GM13976 (cell line): ENCODE measurements at regions not wholly inside any gene's neighbourhood (a gene's known extent, or its start where the extent isn't known, plus 50 kb on each side); places are given as distances from the start of the nearest gene placed in this dataset.
"Not testable (repeated sequence)": the region's sequence is repeated elsewhere in the genome, so short reads cannot be mapped to it uniquely, and the experiment has no call there.

ENCODE experiments used
- DNase-seq: peaks from one replicate; pipeline ENCODE4 v3.0.0; 2012; ENCODE audit warnings: low spot score
- CTCF ChIP-seq: IDR thresholded peaks from 2 replicates; pipeline ENCODE4 v1.5.1; 2012; ENCODE audit warnings: borderline replicate concordance, mild to moderate bottlenecking; ENCODE audit not compliant: insufficient read depth; ENCODE audit errors: extremely low read depth, missing control alignments, control extremely low read depth
- in situ Hi-C: fragments of 300-500 bp; cut with MboI; formaldehyde crosslinking; loops from one replicate; pipeline ENCODE4 v1.12.0; 2022; ENCODE audit warnings: low sequenced_read_pairs, mixed read lengths, inconsistent platforms; ENCODE audit not compliant: unreplicated experiment

- in situ Hi-C loops = no loop called here
- no peak for DNase-seq
- no peak for TF ChIP-seq CTCF
Measured at GRCh38 chr5:174575043-174575442, 149.3 kb upstream of the MSX2 start.

- no peak for DNase-seq
- TF ChIP-seq CTCF = no peak
- in situ Hi-C loops = no loop called here
Measured at GRCh38 chr5:174576042-174576441, 148.3 kb upstream of the MSX2 start.

- in situ Hi-C loops = no loop called here
- DNase-seq = no peak
- TF ChIP-seq CTCF = no peak
Measured at GRCh38 chr5:174581479-174581878, 142.9 kb upstream of the MSX2 start.

GRCh38 chr5:174581894-174582293, 142.5 kb upstream of the MSX2 start:
- TF ChIP-seq CTCF = no peak
- in situ Hi-C loops = no loop called here
- no peak for DNase-seq

- in situ Hi-C loops = no loop called here
- DNase-seq = no peak
- no peak for TF ChIP-seq CTCF
Measured at GRCh38 chr5:174583071-174583470, 141.3 kb upstream of the MSX2 start.

- no peak for TF ChIP-seq CTCF
Measured at GRCh38 chr5:174585472-174585871, 138.9 kb upstream of the MSX2 start.

GRCh38 chr5:174586163-174586562, 138.2 kb upstream of the MSX2 start:
- DNase-seq, in situ Hi-C loops: not testable (repeated sequence)

More at GRCh38 chr5:174585472-174585871, 138.9 kb upstream of the MSX2 start:
- no peak for DNase-seq
- in situ Hi-C loops = no loop called here

- no peak for TF ChIP-seq CTCF
- DNase-seq = no peak
- in situ Hi-C loops = no loop called here
Measured at GRCh38 chr5:174589011-174589410, 135.4 kb upstream of the MSX2 start.
